ENCODE measurements at regions not wholly inside any gene's neighbourhood (a gene's known extent, or its start where the extent isn't known, plus 50 kb on each side); places are given as distances from the start of the nearest gene placed in this dataset.
A peak's percentile ranks its signal among the peaks of the same experiment; 100 is the strongest.
"Not testable (repeated sequence)": the region's sequence is repeated elsewhere in the genome, so short reads cannot be mapped to it uniquely, and the experiment has no call there.

DNA sequence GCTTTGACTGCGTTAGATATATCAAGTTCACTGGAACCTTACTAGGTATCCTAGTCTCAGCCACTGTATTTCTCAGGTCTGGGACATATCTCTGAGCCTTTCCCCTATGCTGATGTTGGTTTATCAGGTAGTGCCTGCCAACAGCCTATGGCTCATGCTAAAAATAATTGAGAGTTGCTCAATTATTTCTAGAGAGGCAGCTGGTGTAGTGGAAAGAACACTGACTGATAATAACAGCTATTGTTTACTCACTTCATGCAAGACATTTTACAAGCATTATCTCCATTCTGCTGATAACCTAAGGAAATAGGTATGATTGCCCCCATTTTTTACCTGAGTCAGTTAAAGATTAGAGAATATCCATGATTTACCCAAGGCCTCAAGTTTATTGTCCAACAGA, 231.4 kb downstream of the LRRN1 start:
- DNase-seq, result no peak

DNA sequence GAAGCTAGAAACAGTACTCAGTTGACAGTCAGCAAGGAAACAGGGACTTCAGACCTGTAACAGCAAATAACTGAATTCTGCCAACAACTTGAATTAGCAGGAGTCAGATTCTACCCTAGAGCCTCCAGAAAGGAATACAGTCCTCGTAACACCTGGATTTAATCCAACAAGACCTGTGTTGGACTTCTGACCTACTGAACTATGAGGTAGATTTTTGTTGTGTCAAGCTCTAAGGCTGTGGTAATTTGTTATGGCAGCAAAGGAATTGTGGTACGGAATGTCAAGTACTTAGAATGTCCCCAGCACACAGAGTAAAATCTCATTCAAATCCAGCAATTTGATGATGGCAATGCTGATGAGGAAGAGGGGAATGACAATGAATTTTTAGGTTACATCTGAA, 234.1 kb downstream of the LRRN1 start:
- DNase-seq, result no peak

GRCh38 chr3:4036046-4036445, 236.8 kb downstream of the LRRN1 start:
- DNase-seq, result no peak

- no peak for DNase-seq
These were observed 239.1 kb downstream of the LRRN1 start for GRCh38 chr3:4038351-4038750.

DNA sequence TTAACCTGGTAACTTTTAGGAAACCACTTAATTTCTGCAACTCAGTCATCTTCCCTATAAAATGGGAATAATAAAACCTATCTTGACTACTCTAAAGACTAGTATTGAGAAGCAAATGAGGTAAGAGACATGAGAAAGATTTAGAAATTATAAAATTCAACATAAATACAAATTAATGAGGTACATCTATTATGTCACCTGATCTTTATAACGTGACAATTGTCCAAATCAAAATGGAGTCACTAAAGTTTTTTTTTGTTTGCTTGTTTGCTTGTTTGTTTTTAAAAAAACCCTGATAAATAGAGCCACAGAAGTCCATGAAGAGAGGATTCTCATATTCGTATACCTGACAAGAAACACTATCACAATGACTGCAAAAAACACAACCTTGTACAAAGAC, 242.8 kb downstream of the LRRN1 start:
- no peak for DNase-seq

DNA sequence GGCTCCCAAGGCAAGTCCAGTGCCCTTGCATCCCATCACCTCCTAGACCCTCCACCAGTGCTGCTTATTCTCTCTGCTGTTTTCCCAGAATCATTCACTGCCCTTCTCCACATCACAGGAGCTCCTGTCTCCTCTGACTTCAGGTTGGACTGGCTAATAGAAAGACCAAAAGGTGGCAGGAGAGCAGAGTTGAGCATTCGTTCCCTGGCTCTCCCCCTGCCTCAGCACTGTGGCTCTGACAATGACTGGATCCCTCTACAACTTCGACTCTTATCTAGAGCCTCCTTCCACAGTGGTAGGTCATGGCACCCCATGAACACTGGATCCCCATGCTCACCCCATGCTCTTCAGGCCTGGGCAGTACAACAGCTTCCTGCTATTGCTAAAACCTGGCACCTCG, 243.6 kb downstream of the LRRN1 start:
- DNase-seq, result no peak

GRCh38 chr3:4043867-4044575, 244.8 kb downstream of the LRRN1 start:
- peak; percentile 27 for DNase-seq

- no peak for DNase-seq
These were observed 245.4 kb downstream of the LRRN1 start for GRCh38 chr3:4044619-4045018.

GRCh38 chr3:4045756-4046155, 246.5 kb downstream of the LRRN1 start:
- DNase-seq, result no peak

- DNase-seq, result no peak
These were observed 248.1 kb downstream of the LRRN1 start for GRCh38 chr3:4047366-4047765.

DNA sequence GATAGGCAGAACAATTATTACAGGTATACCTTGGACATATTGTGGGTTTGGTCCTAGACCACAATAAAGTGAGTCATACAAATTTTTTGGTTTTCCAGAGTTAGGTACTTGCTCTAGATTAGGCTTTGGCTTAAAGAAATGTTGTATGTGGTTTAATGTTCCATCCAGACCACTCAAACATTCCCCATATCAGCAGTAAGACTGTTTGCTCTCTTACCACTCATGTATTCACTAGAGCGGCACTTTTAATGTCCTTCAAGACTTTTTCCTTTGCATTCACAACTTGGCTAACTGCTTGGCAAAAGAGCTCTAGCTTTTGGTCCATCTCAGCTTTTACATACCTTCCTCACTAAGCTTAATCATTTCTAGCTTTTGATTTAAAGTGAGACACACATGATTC, 250.5 kb upstream of the SETMAR start:
- DNase-seq, result no peak

DNA sequence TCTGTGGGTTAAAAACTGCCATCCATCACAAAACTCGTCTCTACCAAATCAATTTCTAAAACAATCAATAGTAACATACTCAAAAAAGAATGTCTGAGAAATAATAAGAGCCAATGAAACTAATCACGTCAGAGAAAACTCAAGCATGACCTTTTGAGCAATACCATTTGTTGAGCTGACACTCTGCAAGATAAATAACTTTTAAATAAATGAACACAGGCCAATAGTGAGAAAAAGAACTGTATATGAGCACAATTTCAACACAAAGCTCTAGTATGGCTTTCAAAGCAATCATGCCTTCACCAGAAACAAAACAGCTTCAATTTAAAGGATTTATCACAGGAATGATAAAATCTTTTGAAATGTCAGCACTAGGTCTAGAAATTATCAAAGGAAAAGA, 249.2 kb upstream of the SETMAR start:
- no peak for DNase-seq

GRCh38 chr3:4060064-4060463, 243.1 kb upstream of the SETMAR start:
- peak; percentile 33 for DNase-seq

DNA sequence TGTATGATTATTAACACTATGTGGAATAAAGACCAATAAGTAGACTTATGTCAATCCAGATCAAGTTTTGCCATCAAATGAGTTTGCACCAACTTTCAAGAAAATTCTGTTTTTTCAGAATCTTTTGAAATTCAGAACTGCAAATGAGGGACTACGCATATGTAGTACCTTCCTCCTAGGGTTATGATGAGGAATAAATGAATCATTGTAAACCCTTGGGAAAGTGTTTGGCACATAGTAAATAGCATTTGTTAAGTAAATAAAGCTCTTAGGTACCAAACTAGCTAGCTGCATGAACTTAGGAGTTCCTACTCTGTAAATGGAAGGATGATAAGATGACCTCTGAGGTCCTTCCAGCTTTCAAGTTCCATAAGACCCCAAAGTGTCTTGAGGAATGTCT, 242.6 kb upstream of the SETMAR start:
- no peak for DNase-seq

- no peak for DNase-seq
These were observed 242.0 kb upstream of the SETMAR start for GRCh38 chr3:4061195-4061594.

DNA sequence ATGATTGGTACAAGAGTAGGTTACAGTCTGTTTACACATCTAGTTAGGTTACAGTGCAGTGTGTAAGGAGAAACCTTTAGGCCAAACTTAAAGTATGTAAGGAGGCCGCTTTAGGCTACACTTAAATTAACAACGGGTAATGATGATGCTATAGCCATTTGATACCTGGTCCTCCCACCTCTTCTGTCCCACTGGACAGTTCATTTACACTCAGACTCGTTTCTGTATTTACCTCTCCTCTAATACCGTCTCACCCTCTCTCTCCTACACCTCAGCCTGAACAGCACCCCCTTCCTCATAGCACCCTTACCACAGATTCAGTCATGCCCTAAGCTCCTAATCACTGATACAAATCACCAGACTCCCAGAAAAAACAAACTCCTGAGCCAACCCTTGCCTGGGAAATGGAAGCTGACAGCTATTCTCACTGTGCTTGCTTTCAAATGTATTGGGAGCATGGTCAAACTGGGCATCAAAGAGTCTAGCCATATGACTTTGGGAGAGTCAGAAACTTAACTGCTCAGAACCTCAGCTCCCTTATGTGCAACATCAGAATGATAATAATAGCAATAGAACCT, 241.3 kb upstream of the SETMAR start:
- DNase-seq, result no peak

GRCh38 chr3:4062621-4063020, 240.5 kb upstream of the SETMAR start:
- no peak for DNase-seq

GRCh38 chr3:4063916-4064574, 239.1 kb upstream of the SETMAR start:
- no peak for DNase-seq

GRCh38 chr3:4065085-4065484, 238.1 kb upstream of the SETMAR start:
- DNase-seq, result no peak

- no peak for DNase-seq
These were observed 237.6 kb upstream of the SETMAR start for GRCh38 chr3:4065554-4065953.

DNA sequence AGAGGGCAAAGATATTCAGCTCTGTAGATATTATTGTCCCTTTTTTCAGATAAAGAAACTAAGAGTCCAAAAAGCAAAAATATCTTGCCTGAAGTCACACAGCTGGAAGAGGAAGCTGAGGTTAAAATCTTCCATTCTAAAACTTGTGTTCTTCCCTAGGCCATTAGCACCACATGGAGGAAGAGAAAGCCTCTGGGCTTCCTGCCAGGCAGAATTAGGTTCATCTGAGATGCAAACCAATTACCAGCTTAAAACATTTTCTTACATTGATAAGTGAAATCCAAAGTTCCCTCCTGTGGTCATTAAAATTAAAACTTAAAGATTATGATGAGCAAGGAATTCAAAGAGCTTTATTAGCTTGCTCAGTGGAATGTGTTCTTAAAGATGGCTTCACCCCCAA, 235.3 kb upstream of the SETMAR start:
- DNase-seq, result no peak

DNA sequence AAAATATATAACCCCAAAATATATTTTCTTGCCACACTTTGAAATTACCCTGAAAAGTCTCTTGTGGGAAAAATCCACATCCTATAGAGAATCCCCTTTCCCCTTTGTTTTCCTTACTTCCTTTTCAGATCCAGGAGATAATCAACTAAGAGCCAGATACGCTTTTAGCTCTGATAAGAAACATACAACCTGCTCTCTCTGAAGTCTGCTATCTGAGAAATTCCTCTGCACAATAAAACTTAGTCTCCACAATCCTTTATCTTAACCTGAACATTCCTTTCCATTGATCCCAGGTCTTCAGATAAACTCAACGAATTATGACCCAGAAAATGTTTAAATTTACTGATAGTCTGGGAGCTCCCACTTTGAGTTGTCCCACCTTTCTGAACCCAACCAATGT, 233.4 kb upstream of the SETMAR start:
- no peak for DNase-seq

DNA sequence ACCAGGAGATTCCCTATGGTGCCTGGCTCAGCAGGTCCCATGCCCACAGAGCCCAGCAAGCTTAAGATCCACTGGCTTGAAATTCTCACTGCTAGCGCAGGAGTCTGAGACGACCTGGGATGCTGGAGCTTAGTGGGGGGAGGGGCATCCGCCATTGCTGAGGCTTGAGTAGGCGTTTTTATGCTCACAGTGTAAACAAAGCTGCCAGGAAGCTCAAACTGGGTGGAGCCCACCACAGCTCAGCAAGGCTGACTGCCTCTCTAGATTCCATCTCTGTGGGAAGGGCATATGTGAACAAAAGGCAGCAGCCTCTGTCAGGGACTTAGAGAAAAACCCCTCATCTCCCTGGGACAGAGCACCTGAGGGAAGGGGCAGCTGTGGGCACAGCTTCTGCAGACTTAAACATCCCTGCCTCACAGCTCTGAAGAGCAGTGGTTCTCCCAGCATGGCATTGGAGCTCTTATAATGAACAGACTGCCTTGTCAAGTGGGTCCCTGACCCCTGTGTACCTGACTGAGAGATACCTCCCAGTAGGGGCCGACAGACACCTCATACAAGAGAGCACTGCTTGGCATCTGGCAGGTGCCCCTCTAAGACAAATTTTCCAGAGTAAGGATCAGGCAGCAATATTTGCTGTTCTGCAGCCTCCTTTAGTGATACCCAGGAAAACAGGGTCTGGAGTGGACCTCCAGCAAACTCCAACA, 231.5 kb upstream of the SETMAR start:
- DNase-seq, result peak; percentile 6

GRCh38 chr3:4077278-4077677, 225.9 kb upstream of the SETMAR start:
- not testable (repeated sequence) for DNase-seq

Measured in T1000 (cell line).